HG03025 (cell line): ENCODE measurements at regions not wholly inside any gene's neighbourhood (a gene's known extent, or its start where the extent isn't known, plus 50 kb on each side); places are given as distances from the start of the nearest gene placed in this dataset.
"Not testable (repeated sequence)": the region's sequence is repeated elsewhere in the genome, so short reads cannot be mapped to it uniquely, and the experiment has no call there.

ENCODE experiments used
- ATAC-seq: cut with Tn5 transposase; IDR thresholded peaks from one replicate; pipeline ENCODE4 v1.9.1; 2021; ENCODE audit warnings: mild to moderate bottlenecking, moderate library complexity; ENCODE audit not compliant: unreplicated experiment, low FRiP score

DNA sequence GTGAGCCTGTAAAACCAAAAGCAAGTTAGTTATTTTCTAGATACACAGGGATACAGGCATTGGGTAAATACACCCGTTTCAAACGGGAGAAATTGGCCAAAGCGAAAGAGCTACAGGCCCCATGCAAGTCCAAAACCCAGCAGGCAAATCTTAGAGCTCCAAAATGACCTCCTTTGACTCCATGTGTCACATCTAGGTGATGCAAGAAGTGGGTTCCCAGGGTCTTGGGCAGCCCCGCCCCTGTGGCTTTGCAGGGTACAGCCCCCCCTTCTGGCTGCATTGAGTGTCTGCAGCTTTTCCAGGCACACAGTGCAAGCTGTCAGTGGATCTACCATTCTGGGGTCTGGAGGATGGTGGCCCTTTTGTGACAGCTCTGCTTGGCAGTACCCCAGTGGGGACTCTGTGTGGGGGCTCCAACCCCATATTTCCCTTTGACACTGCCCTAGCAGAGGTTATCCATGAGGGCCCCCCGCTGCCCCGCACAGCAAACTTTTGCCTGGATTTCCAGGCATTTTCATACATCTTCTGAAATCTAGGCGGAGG, 1367.6 kb downstream of the CDH12 start:
- ATAC-seq = not testable (repeated sequence)

DNA sequence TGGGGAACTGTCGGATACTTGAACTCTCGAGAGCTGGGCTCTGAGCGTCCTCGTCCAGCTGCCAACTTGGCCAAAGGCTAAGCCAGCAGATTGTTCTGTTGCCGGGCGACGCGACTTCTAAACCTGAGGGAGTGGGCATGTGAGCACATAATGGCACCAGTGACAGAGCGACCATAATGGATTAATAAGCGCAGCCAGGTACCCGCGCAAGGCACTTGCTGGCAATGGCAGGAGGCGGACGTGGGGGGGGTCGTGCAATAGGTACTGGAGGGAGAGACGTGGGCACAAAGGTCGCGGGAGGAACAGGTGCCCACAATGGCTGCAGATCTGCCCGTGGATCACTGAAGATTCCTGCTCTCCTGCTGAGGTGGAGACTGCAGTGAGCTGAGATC, 1368.7 kb downstream of the CDH12 start:
- ATAC-seq = not testable (repeated sequence)

DNA sequence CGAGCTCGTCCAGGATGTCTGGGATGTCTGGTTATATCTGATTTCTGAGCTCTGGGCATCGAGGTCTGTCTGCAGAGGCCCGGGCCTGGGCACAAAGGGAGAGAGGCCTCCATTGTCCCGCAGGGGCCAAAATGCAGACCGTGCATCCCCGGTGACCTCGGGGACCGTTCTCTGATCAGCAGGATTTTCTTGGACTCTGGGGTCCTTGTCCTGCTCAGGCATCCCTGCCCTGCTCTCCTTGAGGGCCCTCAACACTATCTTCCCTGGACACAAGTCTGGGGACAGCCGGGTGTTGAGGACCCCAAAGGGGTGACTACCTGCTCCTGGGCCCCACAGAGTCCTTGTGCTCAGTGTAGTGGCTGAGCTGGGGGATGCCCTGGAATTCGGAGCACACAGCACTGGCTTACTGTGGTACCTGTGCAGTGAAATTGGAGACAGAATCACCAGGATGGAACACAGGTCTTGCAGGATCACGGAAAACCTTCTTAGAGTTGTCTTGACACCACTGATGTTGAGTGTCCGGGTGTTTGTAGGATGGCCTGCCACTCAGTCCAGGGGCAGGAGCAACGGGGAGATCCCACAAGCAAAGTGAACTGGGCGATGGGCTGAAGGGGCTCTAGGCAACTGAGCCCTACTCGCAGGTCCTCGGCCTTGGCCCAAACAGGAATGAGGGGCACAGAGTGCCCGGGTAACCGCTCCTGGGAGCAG, 1369.2 kb downstream of the CDH12 start:
- not testable (repeated sequence) for ATAC-seq

DNA sequence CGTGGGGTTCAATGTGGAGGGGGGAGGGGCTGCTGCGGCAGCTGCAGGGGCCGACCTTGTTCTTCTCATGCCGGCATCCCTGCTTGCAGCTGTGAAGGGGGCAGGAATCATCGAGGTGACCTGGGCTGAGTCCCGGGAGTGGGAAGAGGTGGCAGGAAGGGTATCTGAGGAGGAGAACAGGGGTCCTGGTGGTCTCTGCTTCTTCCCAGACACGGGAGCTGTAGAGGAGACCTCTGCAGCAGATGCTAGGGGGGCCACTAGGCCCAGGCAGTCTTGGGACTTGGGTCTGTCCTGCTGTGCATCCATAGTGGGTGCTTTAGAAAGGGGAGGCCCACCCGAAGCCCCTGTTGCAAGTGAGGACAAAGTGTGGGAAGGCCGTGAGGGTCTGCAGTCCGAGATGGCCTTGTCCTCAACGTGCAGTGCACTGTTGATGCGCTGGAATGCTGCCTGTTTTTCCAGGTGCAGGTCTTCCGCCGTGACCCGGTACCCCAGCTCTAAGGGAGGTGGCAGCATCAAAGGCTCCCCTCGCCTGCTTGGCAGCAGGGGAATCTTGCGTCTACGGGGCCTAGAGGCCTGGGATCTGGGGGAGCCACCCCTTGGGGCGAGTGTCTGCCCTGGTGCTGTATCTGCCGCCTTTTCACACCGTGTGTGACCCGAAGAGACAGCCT, 1370.0 kb downstream of the CDH12 start:
- not testable (repeated sequence) for ATAC-seq

DNA sequence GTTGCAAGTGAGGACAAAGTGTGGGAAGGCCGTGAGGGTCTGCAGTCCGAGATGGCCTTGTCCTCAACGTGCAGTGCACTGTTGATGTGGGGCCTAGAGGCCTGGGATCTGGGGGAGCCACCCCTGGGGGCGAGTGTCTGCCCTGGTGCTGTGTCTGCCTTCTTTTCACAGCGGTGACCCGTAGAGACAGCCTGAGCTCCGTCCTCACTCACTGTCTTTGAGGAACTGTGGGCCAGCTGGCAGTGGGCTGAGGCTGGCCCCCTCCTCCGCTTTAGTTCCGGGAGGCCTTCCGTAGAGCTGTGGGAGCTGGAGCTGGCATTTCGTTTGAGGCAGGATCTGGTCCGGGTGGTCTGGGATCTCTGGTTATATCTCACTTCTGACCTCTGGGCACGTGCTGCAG, 1370.6 kb downstream of the CDH12 start:
- not testable (repeated sequence) for ATAC-seq

DNA sequence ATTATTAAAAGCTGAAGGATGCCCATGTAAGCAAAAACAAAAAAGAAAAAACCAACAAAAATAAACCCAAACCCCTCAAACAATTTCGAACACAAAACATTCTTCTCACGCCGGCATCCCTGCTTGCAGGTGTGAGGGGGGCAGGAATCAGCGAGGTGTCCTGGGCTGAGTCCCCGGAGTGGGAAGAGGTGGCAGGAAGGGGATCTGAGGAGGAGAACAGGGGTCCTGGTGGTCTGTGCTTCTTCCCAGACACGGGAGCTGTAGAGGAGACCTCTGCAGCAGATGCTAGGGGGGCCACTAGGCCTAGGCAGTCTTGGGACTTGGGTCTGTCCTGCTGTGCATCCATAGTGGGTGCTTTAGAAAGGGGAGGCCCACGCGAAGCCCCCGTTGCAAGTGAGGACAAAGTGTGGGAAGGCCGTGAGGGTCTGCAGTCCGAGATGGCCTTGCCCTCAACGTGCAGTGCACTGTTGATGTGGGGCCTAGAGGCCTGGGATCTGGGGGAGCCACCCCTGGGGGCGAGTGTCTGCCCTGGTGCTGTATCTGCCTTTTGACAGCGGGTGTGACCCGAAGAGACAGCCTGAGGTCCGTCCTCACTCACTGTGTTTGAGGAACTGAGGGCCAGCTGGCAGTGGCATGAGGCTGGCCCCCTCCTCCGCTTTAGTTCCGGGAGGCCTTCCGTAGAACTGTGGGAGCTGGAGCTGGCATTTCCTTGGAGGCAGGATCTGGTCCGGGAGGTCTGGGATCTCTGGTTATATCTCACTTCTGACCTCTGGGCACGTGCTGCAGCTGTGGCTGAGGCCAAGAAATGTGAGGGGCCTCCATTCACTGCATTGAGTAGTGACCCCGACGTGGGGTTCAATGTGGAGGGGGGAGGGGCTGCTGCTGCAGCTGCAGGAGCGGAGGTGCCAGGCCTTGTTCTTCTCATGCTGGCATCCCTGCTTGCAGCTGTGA, 1371.5 kb downstream of the CDH12 start:
- not testable (repeated sequence) for ATAC-seq

DNA sequence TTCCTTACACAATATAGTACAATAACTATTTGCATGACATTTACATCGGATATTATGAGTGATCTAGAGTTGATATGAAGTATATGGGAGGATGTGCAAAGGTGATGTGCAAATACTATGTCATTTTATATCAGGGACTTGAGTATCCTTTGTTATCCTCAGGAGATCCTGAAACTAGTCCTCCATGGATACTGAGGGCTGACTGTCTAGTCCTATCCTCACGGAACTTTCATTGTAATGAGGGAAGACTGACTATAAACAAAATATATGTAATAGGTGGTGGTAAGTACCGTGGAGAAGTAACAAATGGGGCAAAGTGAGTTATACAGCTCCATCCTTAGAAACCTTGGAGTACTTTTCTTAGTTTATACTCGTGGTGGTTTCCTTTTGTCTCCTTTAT, 1373.1 kb downstream of the CDH12 start:
- ATAC-seq = not testable (repeated sequence)

DNA sequence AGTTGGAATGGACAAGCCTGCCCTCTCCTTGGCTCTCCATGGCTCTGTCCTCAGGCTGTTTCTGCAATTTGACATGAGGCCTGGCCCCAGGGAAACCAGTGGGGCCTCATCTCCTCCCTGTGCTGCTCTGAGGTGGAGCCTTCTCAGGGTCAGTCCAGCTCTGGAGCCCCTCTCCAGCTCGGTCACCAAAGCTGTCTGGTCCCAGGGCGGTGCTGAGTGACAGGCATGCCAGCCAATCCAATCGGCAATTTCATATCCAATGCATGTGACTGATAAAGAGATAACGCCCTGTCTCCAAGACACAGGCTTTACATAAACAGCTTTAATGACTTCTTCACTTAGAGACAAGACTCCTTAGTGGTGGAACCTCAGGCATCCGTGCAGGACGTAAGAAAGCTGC, 1379.2 kb downstream of the CDH12 start:
- ATAC-seq = not testable (repeated sequence)

DNA sequence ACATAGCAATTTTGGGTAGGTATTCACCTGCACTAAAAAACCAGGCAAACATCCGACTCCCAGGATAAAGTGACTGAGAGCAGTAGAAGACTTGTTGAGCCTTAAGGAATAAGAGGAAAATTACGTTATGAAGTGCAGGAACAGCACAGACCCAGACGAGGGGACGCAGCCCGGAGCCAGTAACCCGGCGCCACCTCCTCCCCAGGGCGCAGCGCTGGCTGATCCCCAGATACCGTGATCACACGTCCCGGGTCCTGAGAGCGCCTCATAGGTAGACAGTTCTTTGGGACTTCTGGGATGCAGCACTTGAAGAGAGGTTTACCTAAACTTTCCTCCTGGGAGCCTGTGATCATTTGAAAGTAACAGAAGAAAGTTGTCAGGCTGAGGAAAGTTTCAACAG, 1379.7 kb downstream of the CDH12 start:
- ATAC-seq = not testable (repeated sequence)

DNA sequence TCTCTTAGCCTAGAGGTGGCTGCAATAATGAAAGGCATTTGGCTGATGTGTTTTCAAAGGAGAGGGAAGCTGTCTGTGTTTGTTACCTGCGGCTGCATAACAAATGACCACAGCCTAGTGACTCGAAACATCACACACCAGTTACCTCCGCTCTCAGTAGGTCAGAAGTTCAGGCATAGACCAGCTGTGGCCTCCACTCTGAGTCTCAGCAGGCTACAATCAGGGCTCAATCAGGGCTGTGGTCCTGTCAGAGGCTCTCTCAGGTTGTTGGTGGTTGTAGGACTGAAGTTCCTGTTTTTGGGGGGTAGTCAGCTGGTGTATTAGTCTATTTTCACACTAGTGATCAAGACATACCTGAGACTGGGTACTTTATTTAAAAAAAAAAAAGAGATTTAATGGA, 1381.5 kb downstream of the CDH12 start:
- ATAC-seq = not testable (repeated sequence)

DNA sequence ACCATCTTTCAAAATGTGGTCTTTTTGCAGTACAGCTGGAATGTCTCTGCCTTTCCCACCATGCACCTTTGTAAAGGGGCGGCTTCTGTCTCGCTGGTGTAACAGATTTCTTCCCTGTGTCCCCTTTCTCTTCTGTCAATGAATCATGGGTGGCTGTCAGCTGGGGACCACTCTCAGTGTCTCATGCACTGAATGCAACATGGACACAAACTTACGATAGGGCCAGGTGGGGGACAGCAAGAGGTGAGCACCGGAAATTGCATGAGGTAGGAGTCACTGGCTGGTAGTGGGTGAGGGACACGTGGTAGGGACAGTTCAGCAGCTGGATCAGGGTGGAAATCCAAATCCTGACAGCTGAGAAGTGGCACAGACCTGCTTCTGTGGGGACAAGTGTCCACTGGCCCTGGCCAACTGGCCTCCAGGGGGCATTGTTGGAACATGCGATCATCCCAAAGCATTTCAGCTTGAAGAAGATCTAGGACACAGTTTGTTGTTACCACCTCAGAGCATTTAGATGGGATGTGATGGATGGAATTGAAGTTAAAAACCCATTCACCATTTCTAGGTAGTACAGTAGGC, 1383.5 kb downstream of the CDH12 start:
- not testable (repeated sequence) for ATAC-seq

DNA sequence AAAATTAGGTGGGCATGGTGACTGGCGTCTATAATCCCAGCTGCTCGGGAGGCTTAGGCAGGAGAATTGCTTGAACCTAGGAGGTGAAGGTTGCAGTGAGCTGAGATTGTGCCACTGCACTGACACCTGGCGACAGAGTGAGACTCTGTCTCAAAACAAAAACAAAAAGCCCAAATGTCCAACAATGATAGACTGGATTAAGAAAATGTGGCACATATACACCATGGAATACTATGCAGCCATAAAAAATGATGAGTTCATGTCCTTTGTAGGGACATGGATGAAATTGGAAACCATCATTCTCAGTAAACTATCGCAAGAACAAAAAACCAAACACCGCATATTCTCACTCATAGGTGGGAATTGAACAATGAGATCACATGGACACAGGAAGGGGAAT, 1385.6 kb downstream of the CDH12 start:
- not testable (repeated sequence) for ATAC-seq

DNA sequence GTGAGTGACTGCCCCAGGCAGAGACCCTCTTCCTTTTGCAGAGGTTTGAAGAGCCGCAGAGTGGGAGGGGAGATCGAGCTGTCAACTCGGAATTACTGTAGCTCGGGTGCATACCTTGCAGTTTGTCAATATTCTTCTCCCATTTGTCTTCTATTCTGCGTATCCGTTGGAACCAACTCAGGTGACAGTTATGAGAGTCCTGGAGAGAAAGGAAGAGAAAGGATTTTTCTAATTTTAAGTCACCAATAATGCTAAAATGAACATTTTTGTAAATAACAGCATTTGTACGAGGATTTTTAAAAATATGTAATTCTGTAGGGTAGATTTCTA, 1393.4 kb downstream of the CDH12 start:
- not testable (repeated sequence) for ATAC-seq

DNA sequence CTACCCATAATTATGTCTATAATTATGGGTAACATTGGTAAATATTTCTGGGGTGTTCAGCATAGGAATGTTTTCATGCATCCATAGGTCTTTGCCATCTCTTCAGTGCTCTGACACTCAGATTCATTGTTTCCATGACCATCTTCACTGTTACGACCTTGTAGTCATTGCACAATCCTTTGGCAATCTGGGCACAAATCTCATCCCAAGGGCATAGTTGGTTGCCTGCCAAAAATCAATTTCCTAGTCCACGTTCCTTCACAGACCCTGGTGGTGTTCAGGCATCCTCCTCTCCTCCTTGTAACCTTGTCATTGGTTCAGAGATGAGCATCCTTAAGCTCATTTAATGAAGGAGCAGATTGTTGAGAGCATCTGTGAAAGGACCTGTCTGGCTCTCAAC, 1400.7 kb downstream of the CDH12 start:
- ATAC-seq = no peak

DNA sequence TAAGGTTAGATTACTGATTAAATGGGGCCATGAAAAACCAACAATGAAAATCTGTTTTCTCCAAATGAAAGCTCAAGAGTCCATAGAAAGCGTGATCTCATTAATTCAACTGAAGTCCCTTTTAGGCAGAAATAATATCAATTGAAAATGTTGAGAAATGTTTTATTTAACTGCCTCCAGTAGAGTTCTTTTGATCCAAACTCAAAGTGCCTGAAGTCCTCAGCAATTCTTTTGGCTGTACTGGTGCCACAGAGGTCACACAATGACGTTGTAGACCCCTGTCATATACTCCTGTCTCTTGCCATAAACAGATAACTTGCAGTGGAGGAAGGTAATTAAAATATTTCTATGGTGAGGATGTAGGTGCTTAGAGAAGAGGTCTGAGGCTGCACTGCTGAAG, 1420.5 kb downstream of the CDH12 start:
- ATAC-seq = no peak

DNA sequence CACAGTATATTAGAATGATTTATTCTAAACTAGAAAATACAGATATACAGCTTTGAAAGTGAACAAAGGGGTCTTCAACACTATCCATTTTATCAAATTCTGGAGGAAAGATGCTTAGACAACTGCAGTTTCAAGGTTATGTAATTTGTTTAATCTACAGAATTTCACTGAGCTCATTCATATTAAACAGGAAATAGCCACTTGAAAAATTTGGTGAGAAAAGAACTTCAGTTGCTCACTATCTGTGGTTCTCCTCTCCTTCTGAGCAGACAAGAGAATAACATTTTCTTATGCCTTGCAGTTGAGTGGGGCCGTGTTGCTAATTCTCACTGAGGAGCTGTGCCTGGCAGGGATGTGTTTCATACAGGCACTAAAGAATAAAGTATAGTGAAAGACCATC, 1428.2 kb downstream of the CDH12 start:
- no peak for ATAC-seq

DNA sequence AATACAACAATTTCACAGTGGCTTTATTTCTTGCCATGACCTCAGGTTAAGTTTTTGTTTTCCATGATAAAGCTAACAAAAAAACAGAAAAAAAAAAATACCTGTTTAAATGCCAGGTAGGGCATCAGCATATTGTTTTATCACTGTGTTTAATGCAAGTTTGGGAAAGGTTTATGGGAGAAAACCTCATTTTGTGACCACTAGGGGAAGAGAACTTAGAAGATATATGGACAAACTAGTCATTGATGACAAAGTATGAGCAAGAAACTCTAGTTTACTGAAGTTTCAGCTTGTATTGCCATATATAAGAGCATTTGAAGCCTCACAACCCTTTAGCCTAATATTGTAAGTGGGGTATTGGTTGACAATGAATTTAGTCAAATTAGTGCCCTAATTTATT, 1431.4 kb upstream of the CDH18 start:
- no peak for ATAC-seq

DNA sequence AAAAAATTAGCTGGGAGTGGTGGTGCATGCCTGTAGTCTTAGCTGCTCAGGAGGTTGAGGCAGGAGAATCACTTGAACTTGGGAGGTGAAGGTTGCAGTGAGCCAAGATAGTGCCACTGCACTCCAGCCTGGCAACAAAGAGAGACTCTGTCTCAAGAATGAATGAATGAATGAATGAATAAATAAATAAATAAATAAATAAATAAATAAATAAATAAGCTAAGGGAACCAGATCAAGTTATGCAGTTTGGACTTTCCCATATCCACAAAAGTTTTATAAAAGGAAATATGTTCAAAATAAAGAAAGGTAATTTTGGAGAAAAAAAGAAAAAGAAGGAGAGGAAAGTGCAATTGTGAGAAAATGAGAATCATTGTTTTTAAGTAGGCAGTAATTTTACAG, 1414.1 kb upstream of the CDH18 start:
- ATAC-seq = not testable (repeated sequence)

DNA sequence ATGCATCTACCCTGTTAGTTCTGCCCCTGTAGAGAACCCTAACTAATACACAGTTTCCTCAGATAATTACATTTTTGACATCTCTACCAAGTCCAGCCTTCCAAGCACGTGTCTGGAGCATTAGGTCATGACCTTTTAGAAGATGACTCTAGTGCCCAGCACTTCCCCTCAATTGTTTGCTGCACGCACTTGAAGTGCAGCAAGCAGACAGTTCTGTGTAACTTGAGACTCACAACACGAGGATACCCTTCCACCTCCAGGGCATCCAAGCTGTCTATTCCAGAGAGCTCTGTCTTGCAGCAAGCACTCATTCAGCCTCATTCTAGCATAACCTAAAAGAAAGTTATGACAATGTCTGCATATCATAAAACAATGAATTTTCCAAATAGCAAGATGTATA, 1410.5 kb upstream of the CDH18 start:
- no peak for ATAC-seq

DNA sequence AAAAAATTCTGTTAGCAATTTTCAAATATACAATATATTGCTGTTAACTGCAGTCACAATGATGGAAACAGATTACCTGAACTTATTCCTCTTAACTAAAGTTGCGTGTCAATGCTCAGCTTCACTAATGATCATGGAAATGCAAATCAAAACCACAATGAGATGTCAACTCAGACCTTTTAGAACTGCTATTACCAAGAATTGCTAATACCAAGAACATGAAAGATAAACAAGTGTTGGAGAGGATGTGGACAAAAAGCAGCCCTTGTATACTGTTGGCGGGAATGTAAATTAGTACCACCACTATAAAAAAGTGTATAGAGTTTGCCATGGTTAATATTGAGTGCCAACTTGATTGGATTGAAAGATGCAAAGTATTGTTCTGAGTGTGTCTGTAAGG, 1409.7 kb upstream of the CDH18 start:
- ATAC-seq = peak; percentile 61

DNA sequence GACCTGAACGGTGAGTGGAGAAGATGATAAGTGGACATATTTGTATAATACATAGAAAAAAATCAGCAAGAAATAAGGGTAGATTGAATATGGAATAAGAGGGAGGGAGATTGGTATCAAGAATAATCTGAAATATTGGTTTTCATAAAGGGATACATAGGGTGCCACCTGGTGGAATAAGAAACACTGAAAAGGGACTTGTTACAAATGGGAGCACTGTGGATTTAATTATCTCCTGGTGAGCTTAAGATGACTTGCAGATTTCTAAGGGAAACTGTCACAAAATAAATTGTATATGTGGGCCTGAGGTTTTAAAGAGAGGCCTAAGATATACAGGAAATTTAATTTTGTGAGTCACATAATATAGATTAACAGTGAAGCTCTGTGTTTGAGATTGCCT, 1403.5 kb upstream of the CDH18 start:
- no peak for ATAC-seq
